GM12865 (cell line): ENCODE measurements at regions not wholly inside any gene's neighbourhood (a gene's known extent, or its start where the extent isn't known, plus 50 kb on each side); places are given as distances from the start of the nearest gene placed in this dataset.
"Not testable (repeated sequence)": the region's sequence is repeated elsewhere in the genome, so short reads cannot be mapped to it uniquely, and the experiment has no call there.

Experiments used
- DNase-seq: peaks from one replicate; pipeline ENCODE4 v3.0.0; 2010; ENCODE audit warnings: low read depth
- H3K4me3 ChIP-seq: 2 replicates; pipeline ENCODE4 v1.5.1; 2011; ENCODE audit warnings: mild to moderate bottlenecking, low read depth, low read length, control low read depth
- CTCF ChIP-seq: IDR thresholded peaks from 2 replicates; pipeline ENCODE4 v1.5.1; 2011; ENCODE audit warnings: low read length, control low read depth, low read depth, inconsistent platforms; ENCODE audit not compliant: insufficient read depth; ENCODE audit errors: missing control alignments

GRCh38 chr2:60353406-60353800 is 200.1 kb downstream of the BCL11A start:
- H3K4me3 ChIP-seq = peak overlapping the region; percentile 12; the same call in 1 of the 2 replicates
- peak; percentile 8 for TF ChIP-seq CTCF
- DNase-seq = peak; percentile 60

- peak; percentile 69 for DNase-seq
- TF ChIP-seq CTCF = no peak
These were observed 200.7 kb downstream of the BCL11A start for GRCh38 chr2:60352491-60353405.

GRCh38 chr2:60351802-60352201 is 201.7 kb downstream of the BCL11A start:
- H3K4me3 ChIP-seq = peak overlapping the region; percentile 12
- no peak for TF ChIP-seq CTCF

More at GRCh38 chr2:60352491-60353405, 200.7 kb downstream of the BCL11A start:
- peak overlapping the region; percentile 12 for H3K4me3 ChIP-seq

GRCh38 chr2:60351321-60351720 is 202.1 kb downstream of the BCL11A start:
- DNase-seq = no peak
- TF ChIP-seq CTCF = no peak
- peak overlapping the region; percentile 20 for H3K4me3 ChIP-seq

More at GRCh38 chr2:60351802-60352201, 201.7 kb downstream of the BCL11A start:
- peak; percentile 68 for DNase-seq

- DNase-seq = peak; percentile 57
- H3K4me3 ChIP-seq = peak overlapping the region; percentile 10; the same call in 1 of the 2 replicates
- TF ChIP-seq CTCF = no peak
These were observed 202.7 kb downstream of the BCL11A start for GRCh38 chr2:60350791-60351190.

- TF ChIP-seq CTCF = no peak
- DNase-seq = no peak
These were observed 205.7 kb downstream of the BCL11A start for GRCh38 chr2:60347781-60348180.

GRCh38 chr2:60342491-60342890 is 211.0 kb downstream of the BCL11A start:
- H3K4me3 ChIP-seq, DNase-seq: not testable (repeated sequence)

More at GRCh38 chr2:60347781-60348180, 205.7 kb downstream of the BCL11A start:
- H3K4me3 ChIP-seq = no peak overlapping the region
